HG03575 (cell line): ENCODE measurements at regions not wholly inside any gene's neighbourhood (a gene's known extent, or its start where the extent isn't known, plus 50 kb on each side); places are given as distances from the start of the nearest gene placed in this dataset.
"Not testable (repeated sequence)": the region's sequence is repeated elsewhere in the genome, so short reads cannot be mapped to it uniquely, and the experiment has no call there.

ENCODE experiments used
- ATAC-seq: cut with Tn5 transposase; IDR thresholded peaks from one replicate; pipeline ENCODE4 v1.9.1; 2021; ENCODE audit not compliant: unreplicated experiment, insufficient number of reproducible peaks, low FRiP score; ENCODE audit errors: extremely low read depth

DNA sequence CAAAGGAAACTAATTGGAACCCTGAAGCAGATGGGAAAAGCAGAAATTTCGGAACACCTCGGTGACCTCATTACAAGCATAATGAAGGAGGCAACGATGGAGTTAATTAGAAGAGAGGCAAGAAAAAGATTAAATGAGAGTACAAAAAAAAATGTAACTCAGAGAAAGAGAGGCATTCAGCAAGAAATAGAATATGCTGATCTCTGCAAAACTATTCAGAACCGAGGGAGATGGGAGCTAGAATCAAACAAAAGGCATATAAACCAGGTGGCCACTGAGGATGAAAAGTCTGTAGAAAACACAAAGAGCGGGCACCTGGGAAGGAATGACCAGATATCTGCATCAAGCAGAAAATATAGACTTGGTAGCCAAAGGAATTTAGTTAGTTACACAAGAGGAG is 118.9 kb downstream of the CETN3 start:
- ATAC-seq, result no peak

DNA sequence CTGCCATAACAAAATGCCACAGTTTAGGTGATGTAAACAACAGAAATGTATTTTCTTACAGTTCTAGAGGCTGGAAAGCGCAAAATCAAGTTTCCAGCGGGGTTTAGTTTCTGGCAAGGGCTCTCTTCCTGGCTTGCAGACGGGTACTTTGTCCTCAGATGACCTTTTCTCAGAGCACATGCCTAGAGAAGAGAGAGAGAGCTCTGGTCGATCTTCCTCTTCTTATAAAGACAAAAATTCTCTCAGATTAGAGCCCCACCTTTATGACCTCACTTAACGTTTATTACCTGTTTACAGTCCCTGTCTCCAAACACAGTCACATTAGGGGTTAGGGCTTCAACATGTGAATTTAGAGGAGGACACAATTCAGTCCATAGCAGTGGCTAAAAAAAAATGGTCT is 119.7 kb downstream of the CETN3 start:
- no peak for ATAC-seq

DNA sequence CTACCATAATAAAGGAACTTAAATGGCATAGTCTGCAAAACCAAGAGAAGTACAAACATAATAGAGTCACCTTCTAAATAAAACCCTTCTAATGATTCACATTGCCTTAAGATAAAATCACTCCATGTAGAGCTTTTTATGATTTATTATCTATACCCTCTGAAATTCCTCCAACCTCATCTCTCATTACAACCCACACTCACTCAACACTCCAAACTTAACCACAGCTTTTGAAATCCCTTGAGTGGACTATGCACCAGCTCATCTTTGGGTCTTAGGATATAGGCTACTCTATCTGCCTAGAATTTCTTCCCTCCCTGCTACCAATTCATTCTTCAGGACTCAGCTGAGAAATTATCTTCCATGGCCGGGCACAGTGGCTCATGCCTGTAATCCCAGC is 122.5 kb downstream of the CETN3 start:
- ATAC-seq, result no peak

DNA sequence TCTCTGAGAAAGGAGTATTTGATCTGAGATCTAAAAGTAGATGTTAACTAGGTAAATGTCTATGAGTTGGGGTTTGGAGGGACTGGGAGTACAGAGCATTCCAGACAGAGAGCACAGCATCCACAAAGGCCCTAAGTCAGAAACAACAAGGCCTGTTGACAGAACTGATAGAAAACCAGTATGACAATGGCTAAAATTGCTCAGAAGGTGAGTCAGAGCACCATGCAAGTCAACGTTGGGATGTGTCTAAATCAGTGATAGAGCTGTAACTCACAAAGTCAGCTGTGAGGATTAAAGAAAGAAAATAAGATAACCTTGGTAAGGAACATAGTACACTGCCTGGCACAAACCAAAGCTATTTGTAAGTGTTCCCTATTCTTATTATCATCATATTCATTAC is 124.0 kb downstream of the CETN3 start:
- no peak for ATAC-seq

DNA sequence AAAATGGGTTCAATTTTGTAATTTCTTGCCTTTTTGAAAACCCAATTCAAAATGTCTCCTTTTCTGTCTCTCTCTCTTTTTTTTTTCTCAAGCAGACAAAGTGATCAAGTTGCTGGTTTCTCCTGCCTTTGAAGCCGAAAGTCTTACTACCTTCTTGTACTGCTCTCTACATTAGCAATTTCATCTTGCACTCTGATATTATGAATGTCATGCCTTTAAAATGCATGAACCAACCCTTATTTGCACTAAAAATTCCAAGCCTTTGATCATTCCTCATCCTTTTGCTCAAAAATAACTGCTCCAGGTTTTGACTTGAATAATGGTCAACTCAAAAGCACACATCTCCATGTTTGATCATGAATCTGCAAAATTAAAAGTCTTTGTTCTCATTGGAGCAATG is 125.2 kb downstream of the CETN3 start:
- ATAC-seq, result no peak

DNA sequence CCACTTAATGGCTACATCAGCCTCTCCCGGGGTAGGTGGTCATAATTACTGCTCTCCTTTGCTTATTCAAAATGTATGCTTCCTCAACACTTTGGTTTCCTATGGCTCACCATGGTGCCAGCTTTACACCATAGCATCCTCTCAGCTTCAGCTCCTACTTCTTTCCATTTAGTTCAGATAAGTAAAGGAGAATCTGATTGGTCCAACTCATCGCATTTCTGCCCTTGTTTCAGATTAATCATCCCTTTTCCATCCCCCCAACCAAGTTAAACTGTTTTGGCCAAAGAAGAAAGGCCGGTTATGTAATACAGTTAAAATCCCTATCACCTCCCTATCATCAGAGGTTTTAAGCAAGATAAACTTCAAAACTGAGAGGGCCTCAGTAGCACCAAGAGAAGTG is 130.5 kb downstream of the CETN3 start:
- ATAC-seq, result no peak

DNA sequence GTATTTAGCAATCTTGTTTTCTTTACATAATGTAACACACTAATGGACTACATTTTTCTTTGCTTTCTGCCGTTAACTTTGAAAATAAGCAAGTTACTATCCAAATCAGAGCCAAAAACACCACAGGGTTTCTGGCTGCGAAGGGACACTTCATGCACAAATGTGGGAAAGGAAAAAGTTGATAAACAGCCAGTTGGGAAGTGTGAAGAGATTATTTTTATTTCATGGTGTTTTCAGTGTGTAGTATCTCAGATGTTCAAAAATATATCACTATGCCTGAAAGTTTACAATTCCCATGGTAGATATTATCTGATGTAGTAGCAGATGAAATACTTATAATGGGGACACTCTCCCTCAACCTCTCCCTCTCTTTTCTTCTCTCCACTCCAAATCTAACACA is 135.3 kb downstream of the CETN3 start:
- no peak for ATAC-seq

DNA sequence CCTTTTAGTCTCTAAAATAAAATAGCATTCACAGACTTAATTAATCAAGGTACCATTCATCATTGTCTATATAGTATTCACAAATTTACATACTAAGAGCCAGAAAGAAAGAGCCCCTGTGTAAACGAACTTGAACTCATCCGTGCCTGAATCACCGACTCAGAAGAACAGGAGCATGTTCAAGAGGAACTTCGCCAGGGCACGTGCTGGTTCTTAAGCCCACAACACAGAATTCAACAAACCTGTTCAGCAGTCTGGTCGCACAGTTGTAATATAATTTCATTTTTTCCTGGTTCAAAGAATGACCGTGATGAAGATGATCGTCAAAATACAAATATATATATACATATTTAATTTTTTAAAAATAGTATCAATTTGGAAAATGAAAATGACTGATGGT is 141.9 kb downstream of the CETN3 start:
- ATAC-seq, result no peak

DNA sequence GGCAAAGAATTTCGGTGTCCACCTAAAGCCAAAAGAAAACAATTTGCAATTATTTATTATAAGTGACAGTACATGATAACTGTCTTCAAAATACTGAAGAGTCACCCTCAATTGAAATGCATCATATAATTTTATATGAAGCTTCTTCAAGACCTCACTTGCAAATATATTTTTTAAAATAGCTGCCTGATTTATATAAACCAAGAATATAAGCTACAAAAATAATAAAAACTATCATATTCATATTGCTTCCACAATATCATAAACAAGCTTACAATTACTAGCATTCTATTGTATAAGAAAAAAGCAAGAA is 144.1 kb downstream of the CETN3 start:
- ATAC-seq, result no peak

DNA sequence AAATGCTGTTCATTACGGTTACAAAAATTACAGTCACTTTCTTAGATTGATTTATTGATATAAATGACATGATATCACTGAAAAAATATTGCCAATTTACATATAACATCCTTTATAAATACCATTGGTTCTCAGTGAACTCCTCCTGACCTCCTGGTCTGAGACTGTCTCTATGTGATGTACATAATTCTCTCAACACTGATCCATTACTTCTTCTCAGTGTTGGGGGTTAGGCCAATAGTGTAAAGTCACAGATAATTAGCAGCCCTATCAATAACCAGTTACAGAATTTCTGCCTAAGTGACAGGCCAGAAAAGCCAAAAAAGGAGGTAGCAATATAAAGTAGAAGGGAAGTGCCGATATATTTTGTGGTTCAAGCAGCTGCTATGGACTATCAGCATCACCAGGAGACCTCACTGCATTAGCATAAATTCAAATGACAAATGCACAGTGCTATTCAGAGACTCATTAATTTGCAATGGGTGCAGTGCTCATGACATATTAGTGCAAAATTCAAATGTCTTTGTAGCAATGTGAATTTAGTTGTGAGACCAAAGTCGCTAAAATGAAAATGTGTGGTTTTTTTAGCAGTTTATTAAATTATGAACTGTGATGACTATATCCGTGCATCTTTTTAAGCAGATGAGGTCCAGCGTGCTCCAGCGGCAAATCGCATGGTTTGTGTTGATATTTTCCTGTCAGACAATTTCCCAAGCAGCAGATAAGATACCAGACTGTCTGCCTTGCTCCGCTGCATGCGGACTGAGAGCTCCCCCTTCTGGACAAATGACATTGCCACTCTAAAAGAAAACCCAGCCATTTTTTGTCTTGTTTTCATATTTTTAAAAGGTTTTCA is 144.6 kb downstream of the CETN3 start:
- no peak for ATAC-seq

DNA sequence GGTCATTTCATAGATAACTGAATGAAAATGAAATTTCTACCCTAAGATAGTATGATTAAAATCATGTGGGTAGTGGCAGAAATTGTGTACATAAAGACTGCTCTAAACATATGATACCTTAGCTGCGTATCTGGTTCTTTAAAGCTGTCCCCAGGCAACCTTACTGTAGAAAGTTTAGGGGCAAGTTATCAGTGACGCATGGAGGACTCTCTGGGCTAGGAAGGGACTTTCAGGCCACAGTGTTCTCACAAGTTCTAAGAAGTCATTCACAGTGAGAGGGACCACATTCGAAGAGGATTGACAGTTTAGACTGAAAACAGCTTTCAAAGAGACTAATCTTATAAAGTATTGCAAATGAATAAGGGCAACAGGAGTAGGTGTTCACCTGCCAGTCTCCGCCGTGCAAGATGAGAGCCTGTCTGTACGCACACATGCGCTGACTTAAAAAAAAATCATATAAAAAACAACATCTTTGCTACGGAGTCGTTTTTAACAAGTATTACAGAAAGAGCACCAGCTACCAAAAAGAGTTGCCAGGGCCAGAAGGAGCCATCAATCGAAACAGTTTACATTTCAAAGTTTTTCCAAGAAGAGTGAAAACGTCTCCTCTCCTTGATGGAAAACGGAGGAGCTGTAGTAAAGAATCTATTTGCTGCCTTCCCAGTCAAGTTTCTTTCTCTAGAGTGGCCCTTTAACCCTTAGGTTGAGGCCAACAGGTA is 146.3 kb downstream of the CETN3 start:
- no peak for ATAC-seq

DNA sequence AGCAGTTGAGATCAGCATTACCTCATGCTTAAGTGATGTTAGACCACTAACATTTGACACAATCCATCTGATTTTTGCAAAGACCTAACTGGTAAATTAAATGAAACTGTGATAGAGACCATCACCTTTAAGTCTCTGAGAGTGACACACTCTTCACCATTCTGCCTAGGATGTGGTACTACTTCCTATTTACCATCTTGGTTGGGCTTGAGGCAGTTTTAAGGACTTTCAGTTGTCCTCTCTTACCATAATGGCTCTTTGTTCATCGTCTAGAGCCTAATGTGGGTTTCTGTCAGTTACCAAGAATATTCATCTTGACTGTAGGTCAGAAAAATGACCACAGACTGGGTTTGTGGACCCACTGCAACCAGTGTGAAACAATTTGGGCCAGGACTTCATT is 158.1 kb downstream of the CETN3 start:
- ATAC-seq, result no peak

DNA sequence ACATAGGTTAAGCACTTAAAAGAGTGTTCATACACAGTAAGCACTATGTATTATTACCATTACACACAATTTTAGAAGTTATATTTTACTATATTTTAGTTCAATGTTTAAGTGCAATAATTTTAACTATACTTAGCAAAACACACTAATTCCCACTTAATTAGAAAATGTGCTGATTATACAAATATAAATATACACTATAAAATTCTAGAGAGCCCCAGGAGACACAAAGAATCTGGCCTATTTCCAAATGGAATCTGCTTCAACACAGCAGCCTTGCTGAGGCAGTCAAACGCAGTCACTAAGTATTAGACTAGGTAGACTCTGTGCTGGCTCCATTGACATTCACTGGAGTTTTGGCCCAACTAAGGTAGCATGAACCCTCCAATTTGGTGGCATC is 160.9 kb downstream of the CETN3 start:
- ATAC-seq, result no peak

DNA sequence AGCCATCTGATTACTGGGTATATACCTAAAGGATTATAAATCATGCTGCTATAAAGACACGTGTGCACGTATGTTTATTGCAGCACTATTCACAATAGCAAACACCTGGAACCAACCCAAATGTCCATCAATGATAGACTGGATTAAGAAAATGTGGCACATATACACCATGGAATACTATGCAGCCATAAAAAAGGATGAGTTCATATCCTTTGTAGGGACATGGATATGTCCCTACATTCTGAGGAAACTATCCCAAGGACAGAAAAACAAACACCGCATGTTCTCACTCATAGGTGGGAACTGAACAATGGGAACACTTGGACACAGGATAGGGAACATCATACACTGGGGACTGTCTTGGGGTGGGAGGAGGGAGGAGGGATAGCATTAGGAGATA is 165.7 kb downstream of the CETN3 start:
- not testable (repeated sequence) for ATAC-seq

DNA sequence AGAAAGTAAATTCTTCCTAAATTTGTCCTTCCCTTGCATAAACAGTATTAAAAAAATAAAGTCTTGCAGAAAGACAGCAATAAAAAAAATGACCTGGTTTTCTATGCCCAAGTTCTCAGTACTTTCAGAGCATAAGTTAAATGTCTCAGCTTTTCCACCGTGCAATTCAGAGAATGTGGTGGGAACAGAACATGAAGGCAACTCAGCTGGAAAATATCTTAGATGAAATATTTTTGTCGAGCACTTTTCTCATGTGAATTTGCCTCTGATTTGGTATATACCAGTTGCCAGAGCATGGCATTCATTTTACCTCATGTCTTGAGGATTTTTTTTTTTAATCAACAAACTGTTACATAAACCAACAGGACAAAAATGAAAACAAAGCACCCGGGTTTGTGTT is 176.1 kb downstream of the CETN3 start:
- no peak for ATAC-seq

DNA sequence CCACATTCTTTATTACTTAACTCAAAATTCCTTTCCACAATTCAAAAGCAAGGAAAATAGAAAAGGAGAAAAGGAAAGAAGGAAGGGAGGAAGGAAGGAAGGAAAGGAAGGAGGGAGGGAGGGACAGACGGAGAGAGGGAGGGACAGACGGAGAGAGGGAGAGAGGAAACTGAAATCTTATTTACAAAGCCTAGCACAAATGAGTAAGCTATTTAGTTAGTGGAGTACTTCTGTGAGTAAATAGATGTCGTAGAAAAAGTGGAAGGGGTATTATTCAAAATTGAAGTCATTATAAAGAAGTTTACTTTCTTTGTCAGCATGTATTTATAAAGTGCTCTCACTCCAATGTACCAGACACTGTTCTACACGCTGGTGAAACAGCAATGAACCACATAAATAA is 177.9 kb downstream of the CETN3 start:
- ATAC-seq, result no peak

DNA sequence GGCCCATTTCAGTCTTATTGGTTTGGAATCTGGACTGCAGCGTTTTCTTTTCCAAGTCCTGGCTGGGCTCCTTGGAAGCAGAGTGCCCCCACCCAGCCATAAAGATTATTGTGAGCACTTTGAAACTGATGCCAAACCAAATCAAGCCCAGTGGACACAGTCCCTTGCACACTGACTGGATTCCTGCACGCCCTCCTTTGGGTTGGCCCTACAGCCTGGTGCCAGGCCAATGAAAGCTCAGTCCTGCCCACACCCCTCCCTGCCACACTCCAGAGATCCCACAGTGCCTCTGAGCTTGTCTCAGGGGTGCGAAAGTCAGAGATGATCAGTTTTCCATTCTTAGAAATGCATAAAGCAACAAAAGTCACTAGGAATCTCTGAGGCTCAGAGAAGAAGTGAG is 181.9 kb downstream of the CETN3 start:
- ATAC-seq, result no peak

DNA sequence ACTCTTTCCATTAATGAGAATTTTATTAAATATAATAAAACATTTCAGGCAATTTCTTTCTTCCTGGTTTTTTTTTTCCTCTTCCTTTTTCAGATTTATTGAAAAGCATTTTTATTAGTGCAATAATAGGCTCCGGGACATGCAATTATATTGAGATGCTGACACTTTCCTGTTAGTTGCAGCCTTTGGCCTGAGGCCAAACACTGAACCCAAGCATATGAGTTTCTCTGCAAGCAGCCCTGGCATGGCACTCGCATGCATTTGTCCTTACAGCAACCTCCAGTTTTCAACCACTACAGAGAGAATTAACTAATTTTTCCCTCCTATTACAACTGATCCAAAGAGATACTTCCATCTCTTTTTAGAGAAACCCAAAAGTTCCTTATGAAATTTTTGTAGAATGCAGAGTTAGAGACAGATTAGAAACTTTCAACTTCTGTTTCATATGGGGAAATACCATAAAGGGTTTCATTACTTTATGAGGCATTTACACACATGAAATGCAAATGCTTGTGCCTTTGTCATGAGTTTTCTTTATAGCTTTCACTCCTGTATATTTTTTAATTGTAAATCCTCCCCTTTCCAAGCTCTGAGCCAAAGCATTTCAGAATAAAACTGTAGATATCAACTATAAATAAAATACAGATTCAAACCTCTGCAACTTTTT is 183.0 kb downstream of the CETN3 start:
- ATAC-seq, result no peak

DNA sequence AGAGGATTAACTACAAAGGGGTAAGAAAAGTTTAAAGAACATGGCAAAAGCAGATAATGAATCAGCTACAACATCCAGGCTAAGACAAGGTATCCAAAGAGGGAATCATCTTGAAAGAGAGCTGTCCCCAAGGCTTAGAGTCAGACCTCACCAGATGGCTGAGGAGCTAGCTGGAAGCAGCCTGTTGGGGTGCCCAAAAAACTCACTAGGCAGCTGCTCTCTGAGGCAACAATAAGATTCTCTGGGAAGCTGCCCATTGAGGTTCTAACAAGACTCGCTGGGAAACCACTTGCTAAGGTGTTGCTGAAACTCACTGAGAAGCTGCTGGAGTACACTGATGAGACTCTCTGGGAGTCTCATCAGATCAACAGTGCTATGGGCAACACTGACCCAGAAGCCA is 185.2 kb downstream of the CETN3 start:
- no peak for ATAC-seq

DNA sequence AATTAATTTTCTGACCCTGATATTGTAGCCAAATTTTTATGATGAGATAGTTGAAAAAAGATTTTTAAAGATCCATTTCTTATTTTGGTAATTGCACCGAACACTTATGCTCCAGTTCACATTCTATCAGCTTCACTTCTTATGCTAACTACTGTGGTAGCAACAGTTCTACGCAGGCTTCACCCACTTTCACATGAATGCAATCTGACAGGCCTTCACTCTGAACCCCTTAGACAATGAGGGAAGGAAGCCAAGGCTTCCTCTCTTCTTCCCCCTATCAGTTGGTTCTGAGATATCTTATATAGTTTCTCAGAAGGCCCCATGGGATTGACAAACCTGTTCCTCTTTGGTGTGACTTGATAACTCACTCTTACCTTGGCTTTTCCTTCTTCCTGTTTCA is 185.8 kb downstream of the CETN3 start:
- ATAC-seq, result no peak
